GM12878 (cell line): ENCODE measurements at regions not wholly inside any gene's neighbourhood (a gene's known extent, or its start where the extent isn't known, plus 50 kb on each side); places are given as distances from the start of the nearest gene placed in this dataset.

ENCODE experiments used
- ATAC-seq: fragments of 200-7000 bp; cut with Tn5 transposase; 3 replicates; pipeline ENCODE4 v1.9.1; 2020; ENCODE audit warnings: mild to moderate bottlenecking, moderate library complexity
- BruUV-seq: library from RNA; stranded (reverse); fragments of 400-500 nt; replicated peaks from 2 replicates; lab custom pipeline; 2021; lab: Mats Ljungman, UMichigan
- CTCF ChIA-PET: fragments of 300-600 bp; sonication (Branson Sonifier 250); formaldehyde crosslinking; extraction: SDS; loops from one replicate; lab custom pipeline; 2021; ENCODE audit warnings: inconsistent platforms; lab: Yijun Ruan, JAX
- POLR2A ChIA-PET: fragments of 350-600 bp; formaldehyde crosslinking; extraction: SDS; loops from one replicate; lab custom pipeline; 2021; ENCODE audit warnings: inconsistent platforms; lab: Charles Lee
- RAD21 ChIA-PET: fragments of 300-600 bp; sonication (Branson Sonifier 250); formaldehyde crosslinking; loops from one replicate; lab custom pipeline; 2023; ENCODE audit warnings: antibody characterized with exemption; ENCODE audit not compliant: unreplicated experiment; lab: Charles Lee
- SMC1A ChIA-PET: fragments of 300-600 bp; sonication (Branson Sonifier 250); formaldehyde crosslinking; loops from one replicate; lab custom pipeline; 2023; ENCODE audit not compliant: unreplicated experiment, uncharacterized antibody; lab: Charles Lee
- DNase-seq: peaks from one replicate; pipeline ENCODE4 v3.0.0-alpha.2; 2011; ENCODE audit warnings: low read depth, low spot score
- FAIRE-seq: peaks from 3 replicates; lab custom pipeline; 2011; peaks lifted over from hg19 to GRCh38; lab: Jason Lieb, UNC
- H2AFZ ChIP-seq: 2 replicates; pipeline ENCODE4 v1.6.0; 2011; ENCODE audit warnings: low read depth, low read length, control low read depth; ENCODE audit not compliant: control insufficient read depth
- H3K27ac ChIP-seq: 2 replicates; pipeline ENCODE4 v1.5.1; 2011; ENCODE audit warnings: control low read depth; ENCODE audit not compliant: control insufficient read depth, insufficient read depth
- H3K27me3 ChIP-seq, 2 experiments: replicated peaks in 1 of 2; 2 replicates each; pipeline versions ENCODE4 v1.6.0 to v1.6.1; 2011; ENCODE audit warnings: low read length in 1 of 2; ENCODE audit not compliant: control insufficient read depth in 2 of 2, insufficient read depth in 2 of 2
- H3K36me3 ChIP-seq, 2 experiments: 2 replicates each; pipeline ENCODE4 v1.5.1; 2011; ENCODE audit warnings: low read length in 1 of 2; ENCODE audit not compliant: control insufficient read depth in 2 of 2, insufficient read depth in 2 of 2
- H3K4me1 ChIP-seq: 2 replicates; pipeline ENCODE4 v1.6.1; 2011; ENCODE audit warnings: mild to moderate bottlenecking, low read length, moderate library complexity, mixed read lengths; ENCODE audit not compliant: control insufficient read depth, insufficient read depth
- H3K4me2 ChIP-seq: 2 replicates; pipeline ENCODE4 v1.6.0; 2011; ENCODE audit warnings: control low read depth; ENCODE audit not compliant: control insufficient read depth, insufficient read depth
- H3K4me3 ChIP-seq: fragments of 200-600 bp; sonication (generic); 2 replicates; pipeline ENCODE4 v1.5.1; 2016
- H3K79me2 ChIP-seq: 2 replicates; pipeline ENCODE4 v1.6.0; 2011; ENCODE audit warnings: low read length; ENCODE audit not compliant: control insufficient read depth, insufficient read depth
- H3K9ac ChIP-seq: 2 replicates; pipeline ENCODE4 v1.8.0; 2011; ENCODE audit warnings: low read length, control low read depth, mixed read lengths; ENCODE audit not compliant: control insufficient read depth, insufficient read depth
- H3K9me3 ChIP-seq: replicated peaks from 3 replicates; pipeline ENCODE4 v1.5.1; 2011; ENCODE audit warnings: mild to moderate bottlenecking, low read length; ENCODE audit not compliant: control insufficient read depth, insufficient read depth
- H4K20me1 ChIP-seq: 2 replicates; pipeline ENCODE4 v1.6.0; 2011; ENCODE audit not compliant: control insufficient read depth, insufficient read depth
- ATF2 ChIP-seq: IDR thresholded peaks from 2 replicates; pipeline ENCODE4 v1.6.1; 2012; ENCODE audit warnings: low read length, inconsistent platforms
- CEBPZ ChIP-seq: fragments of 150-350 bp; IDR thresholded peaks from 2 replicates; pipeline ENCODE4 v1.6.1; 2016; ENCODE audit warnings: low read depth, low read length
- E2F4 ChIP-seq: IDR thresholded peaks from 2 replicates; pipeline ENCODE4 v1.6.1; 2012; ENCODE audit warnings: low read depth, low read length, improper control_type of control experiment
- FOS ChIP-seq: IDR thresholded peaks from 3 replicates; pipeline ENCODE4 v1.6.1; 2011; ENCODE audit warnings: borderline replicate concordance; ENCODE audit not compliant: insufficient read length; ENCODE audit errors: extremely low read depth
- LARP7 ChIP-seq: fragments of 450-650 bp; IDR thresholded peaks from 2 replicates; pipeline ENCODE4 v1.6.1; 2017; ENCODE audit warnings: mild to moderate bottlenecking
- MEF2A ChIP-seq: IDR thresholded peaks from 2 replicates; pipeline ENCODE4 v1.6.1; 2011; ENCODE audit warnings: low read depth, mild to moderate bottlenecking, low read length, moderate library complexity; ENCODE audit not compliant: insufficient read depth
- MTA3 ChIP-seq: IDR thresholded peaks from 2 replicates; pipeline ENCODE4 v1.6.1; 2012; ENCODE audit warnings: low read length, inconsistent platforms, borderline replicate concordance
- RB1 ChIP-seq: fragments of 450-650 bp; formaldehyde crosslinking; IDR thresholded peaks from 2 replicates; pipeline ENCODE4 v1.6.1; 2017; ENCODE audit warnings: mild to moderate bottlenecking, borderline replicate concordance
- SIX5 ChIP-seq: IDR thresholded peaks from 2 replicates; pipeline ENCODE4 v1.6.1; 2011; ENCODE audit warnings: mild to moderate bottlenecking, low read depth, low read length, moderate library complexity; ENCODE audit not compliant: severe bottlenecking
- SRF ChIP-seq, 2 experiments: IDR thresholded peaks; 2 replicates each; pipeline ENCODE4 v1.6.1; 2011; ENCODE audit warnings: low read depth in 2 of 2, low read length in 2 of 2, mild to moderate bottlenecking in 1 of 2, moderate library complexity in 1 of 2
- WRNIP1 ChIP-seq: IDR thresholded peaks from 2 replicates; pipeline ENCODE4 v1.6.1; 2011; ENCODE audit warnings: low read depth, low read length, improper control_type of control experiment, borderline replicate concordance
- ZBTB40 ChIP-seq: fragments of 450-650 bp; IDR thresholded peaks from 2 replicates; pipeline ENCODE4 v1.6.1; 2016; ENCODE audit warnings: mild to moderate bottlenecking, moderate library complexity, borderline replicate concordance
- ZNF622 ChIP-seq: fragments of 450-650 bp; IDR thresholded peaks from 2 replicates; pipeline ENCODE4 v1.6.1; 2017; ENCODE audit warnings: mild to moderate bottlenecking, inconsistent platforms
- WGBS: methylation state at CpG from one replicate; pipeline ENCODE4 v1.1.6; 2016; ENCODE audit warnings: low lambda C conversion rate; ENCODE audit not compliant: insufficient replicate concordance, insufficient coverage; ENCODE audit errors: missing lambda C conversion rate; 5-methylcytosine and 5-hydroxymethylcytosine counted together
- in situ Hi-C: fragments of 300-500 bp; cut with MboI; formaldehyde crosslinking; loops from 9 replicates; pipeline ENCODE4 v1.14.3; 2018; ENCODE audit warnings: mixed read lengths
- intact Hi-C: fragments of 100-400 bp; cut with micrococcal nuclease; formaldehyde crosslinking; loops from one replicate; pipeline ENCODE4 v1.14.2; 2022; ENCODE audit not compliant: unreplicated experiment

- intact Hi-C loops = no loop called here
- H3K79me2 ChIP-seq = no peaks in the 10 kb centered on the region
- no peaks in the 10 kb centered on the region for H3K4me1 ChIP-seq
- ChIA-PET POLR2A (no interaction called here), CTCF (no interaction called here), RAD21 (no interaction called here)
- H3K27me3 ChIP-seq = no peaks in the 10 kb centered on the region
- no peak overlapping the region for H3K27ac ChIP-seq
- ATAC-seq (no peak), DNase-seq (no peak)
- no peak overlapping the region for H3K4me3 ChIP-seq
- BruUV-seq = no TSS peak
- H4K20me1 ChIP-seq = no peaks in the 10 kb centered on the region
- H3K4me2 ChIP-seq = no peak overlapping the region
- no peak overlapping the region for H2AFZ ChIP-seq
- TF ChIP-seq RB1 (no peak), E2F4 (no peak), ATF2 (no peak), MTA3 (no peak), SRF (IDR thresholded peaks at IDR 0.05; ENCODE audit: low read depth in 2 of 2, low read length in 2 of 2) (no peak), LARP7 (no peak), SIX5 (no peak), ZNF622 (no peak), FOS (no peak), CEBPZ (no peak), WRNIP1 (no peak), MEF2A (no peak), ZBTB40 (no peak)
- TF ChIP-seq, all 136 proteins: peak for 0
- Histone ChIP-seq H3K9ac (no peak overlapping the region), H3K9me3 (no peaks in the 10 kb centered on the region; the same call in 2 of the 3 replicates), H3K36me3 (no peaks in the 10 kb centered on the region)
- SMC1A ChIA-PET = no interaction called here
- FAIRE-seq = no peak
- 0% methylated on average over 1 of the region's 1 CpG for WGBS
- in situ Hi-C loops = no loop called here
Measured at GRCh38 chr6:85035766-85036165, 271.4 kb upstream of the TBX18 start.
